Keratinocyte (primary cell): ENCODE measurements at regions not wholly inside any gene's neighbourhood (a gene's known extent, or its start where the extent isn't known, plus 50 kb on each side); places are given as distances from the start of the nearest gene placed in this dataset.

ENCODE experiments used
- CTCF ChIP-seq, 3 experiments: IDR thresholded peaks in 1 of 3; conservative IDR thresholded peaks in 1 of 3; optimal IDR thresholded peaks in 1 of 3; 2 replicates in 2 of 3; 3 replicates in 1 of 3; pipeline versions ENCODE3 to v1.5.1; 2011; ENCODE audit warnings: low read length in 3 of 3, mild to moderate bottlenecking in 3 of 3, moderate library complexity in 2 of 3, control low read depth in 1 of 3, inconsistent platforms in 1 of 3; ENCODE audit not compliant: insufficient read depth in 2 of 3; ENCODE audit errors: extremely low read depth in 1 of 3
- EZH2 ChIP-seq: IDR thresholded peaks from one replicate; pipeline ENCODE4 v1.6.1; 2012; ENCODE audit warnings: inconsistent platforms, mild to moderate bottlenecking, low read length, moderate library complexity

DNA sequence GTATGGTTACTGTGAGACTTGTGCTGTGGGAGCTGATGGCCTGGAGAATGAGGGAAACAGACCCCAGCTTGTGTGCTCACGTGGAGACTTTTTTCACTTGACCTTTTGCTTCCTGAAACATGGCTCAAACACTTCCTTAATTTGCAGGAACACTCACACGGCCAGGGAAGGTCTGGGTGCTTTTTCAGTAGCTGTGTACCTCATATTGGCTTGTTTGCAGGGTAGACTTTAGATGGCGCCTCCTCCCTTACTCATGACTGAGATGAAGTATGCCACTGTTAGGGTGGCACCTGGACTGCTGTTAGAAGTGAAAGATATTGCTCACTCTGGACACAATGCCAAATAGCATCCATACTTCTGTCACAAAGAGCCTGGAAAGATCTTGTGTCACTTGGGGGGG lies 75.7 kb upstream of the WDR1 start:
- TF ChIP-seq CTCF (optimal IDR thresholded peaks at IDR 0.05 in 1 of 3, IDR thresholded peaks at IDR 0.05 in 1 of 3, conservative IDR thresholded peaks at IDR 0.05 in 1 of 3; ENCODE audit: extremely low read depth in 1 of 3, insufficient read depth in 2 of 3, low read length in 3 of 3) (peak; percentile 37 to 76 (median 45)), EZH2 (no peak)
